ENCODE measurements at regions not wholly inside any gene's neighbourhood (a gene's known extent, or its start where the extent isn't known, plus 50 kb on each side); places are given as distances from the start of the nearest gene placed in this dataset.

DNA sequence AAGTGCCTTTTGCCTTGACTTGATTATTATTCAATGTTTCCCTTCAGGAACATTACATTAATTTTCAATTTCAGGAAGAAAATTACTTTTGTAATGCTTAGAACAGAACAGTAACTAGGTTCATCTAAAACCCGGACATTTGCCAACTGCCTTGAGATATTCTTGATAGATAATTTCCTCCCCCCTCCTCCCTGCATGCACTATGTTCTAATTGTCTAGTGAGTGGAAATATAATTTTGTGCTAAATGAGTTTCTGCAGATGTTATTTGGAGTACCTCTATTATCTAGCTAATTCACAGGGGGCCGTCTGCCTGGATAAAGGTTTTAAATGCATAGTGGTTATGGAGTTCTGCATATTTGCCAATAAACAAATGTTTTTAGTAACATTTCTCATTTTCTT lies 200.3 kb upstream of the SLC39A10 start:
- TF ChIP-seq CTCF (IDR thresholded peaks at IDR 0.05) = no peak
- no peak for TF ChIP-seq NR3C1 (CRISPR knock-in tag; conservative IDR thresholded peaks at IDR 0.05; ENCODE audit: low read depth)
- no peak for TF ChIP-seq USF2 (CRISPR knock-in tag; IDR thresholded peaks at IDR 0.05)
- no peak for TF ChIP-seq NR1H2 (CRISPR knock-in tag; IDR thresholded peaks at IDR 0.05)
- no peak for TF ChIP-seq CREM (CRISPR knock-in tag; IDR thresholded peaks at IDR 0.05)
- TF ChIP-seq JUN (CRISPR knock-in tag; IDR thresholded peaks at IDR 0.05) = no peak
- TF ChIP-seq CREB1 (CRISPR knock-in tag; IDR thresholded peaks at IDR 0.05) = no peak
- no peak for TF ChIP-seq EMX1 (CRISPR knock-in tag; IDR thresholded peaks at IDR 0.05)

Data from WTC11 (cell line).